H1 (cell line): ENCODE measurements at regions not wholly inside any gene's neighbourhood (a gene's known extent, or its start where the extent isn't known, plus 50 kb on each side); places are given as distances from the start of the nearest gene placed in this dataset.

Experiments
- CTCF ChIA-PET: fragments of 300-600 bp; sonication (Branson Sonifier 250); formaldehyde crosslinking; loops from one replicate; lab custom pipeline; 2021; ENCODE audit not compliant: partially characterized antibody; lab: Charles Lee
- POLR2A ChIA-PET: fragments of 300-600 bp; sonication (Branson Sonifier 250); formaldehyde crosslinking; loops from one replicate; lab custom pipeline; 2021; ENCODE audit warnings: inconsistent platforms; ENCODE audit not compliant: partially characterized antibody; lab: Charles Lee
- DNase-seq, 2 experiments: peaks; one replicate each; pipeline versions ENCODE4 v3.0.0 to v3.0.0-alpha.2; 2010 to 2022; ENCODE audit warnings: low spot score in 2 of 2, low read depth in 1 of 2, mixed read lengths in 1 of 2
- FAIRE-seq: peaks from 2 replicates; lab custom pipeline; 2011; peaks lifted over from hg19 to GRCh38; lab: Jason Lieb, UNC
- H2AFZ ChIP-seq: 2 replicates; pipeline ENCODE4 v1.8.1; 2012; ENCODE audit warnings: low read length, inconsistent platforms
- H2AK5ac ChIP-seq: 2 replicates; pipeline ENCODE4 v1.6.1; 2013; ENCODE audit warnings: low read depth, low read length
- H2BK120ac ChIP-seq: replicated peaks from 2 replicates; pipeline ENCODE3; 2013; ENCODE audit warnings: low read depth, low read length, inconsistent platforms
- H2BK12ac ChIP-seq: 2 replicates; pipeline ENCODE4 v1.6.1; 2013; ENCODE audit warnings: low read depth, low read length
- H2BK15ac ChIP-seq: 2 replicates; pipeline ENCODE4 v1.6.1; 2013; ENCODE audit warnings: low read length
- H2BK20ac ChIP-seq: 2 replicates; pipeline ENCODE4 v1.6.1; 2013; ENCODE audit warnings: low read length
- H2BK5ac ChIP-seq: 2 replicates; pipeline ENCODE4 v1.6.1; 2013; ENCODE audit warnings: low read depth, low read length
- H3K14ac ChIP-seq: 2 replicates; pipeline ENCODE4 v1.6.1; 2013; ENCODE audit warnings: inconsistent platforms; ENCODE audit not compliant: insufficient read length
- H3K18ac ChIP-seq: 2 replicates; pipeline ENCODE4 v1.6.1; 2013; ENCODE audit warnings: low read length; ENCODE audit errors: extremely low read depth
- H3K23ac ChIP-seq: 2 replicates; pipeline ENCODE4 v1.6.1; 2013; ENCODE audit warnings: inconsistent platforms; ENCODE audit not compliant: insufficient read length
- H3K23me2 ChIP-seq: 2 replicates; pipeline ENCODE4 v1.6.1; 2013; ENCODE audit warnings: low read depth, low read length
- H3K27ac ChIP-seq: 2 replicates; pipeline ENCODE4 v1.6.1; 2011; ENCODE audit warnings: low read depth, low read length, inconsistent platforms
- H3K27me3 ChIP-seq, 4 experiments: replicated peaks in 1 of 4; 1 replicate in 1 of 4; 2 replicates in 3 of 4; pipeline versions ENCODE4 v1.6.1 to v1.8.1; 2011 to 2013; ENCODE audit warnings: low read length in 3 of 4, mild to moderate bottlenecking in 3 of 4, inconsistent platforms in 2 of 4, mixed read lengths in 2 of 4, moderate library complexity in 1 of 4; ENCODE audit not compliant: control insufficient read depth in 3 of 4, insufficient read depth in 3 of 4; ENCODE audit errors: extremely low read depth in 1 of 4
- H3K36me3 ChIP-seq, 4 experiments: 2 replicates each; pipeline versions ENCODE4 v1.6.1 to v1.8.1; 2011 to 2013; ENCODE audit warnings: mild to moderate bottlenecking in 4 of 4, low read length in 3 of 4, moderate library complexity in 2 of 4, control low read depth in 1 of 4, inconsistent platforms in 1 of 4; ENCODE audit not compliant: insufficient read depth in 4 of 4, control insufficient read depth in 2 of 4
- H3K4ac ChIP-seq: replicated peaks from 2 replicates; pipeline ENCODE3; 2013; ENCODE audit warnings: low read length, low read depth, mixed read lengths, inconsistent platforms; ENCODE audit not compliant: insufficient read length
- H3K4me1 ChIP-seq, 4 experiments: replicated peaks in 1 of 4; 1 replicate in 1 of 4; 2 replicates in 3 of 4; pipeline versions ENCODE4 v1.6.1 to v1.8.1; 2011 to 2013; ENCODE audit warnings: low read length in 3 of 4, inconsistent platforms in 2 of 4, mixed read lengths in 1 of 4; ENCODE audit not compliant: insufficient read depth in 4 of 4, control insufficient read depth in 3 of 4
- H3K4me2 ChIP-seq, 2 experiments: 2 replicates each; pipeline versions ENCODE4 v1.6.1 to v1.8.1; 2011 to 2013; ENCODE audit warnings: low read depth in 2 of 2, low read length in 2 of 2, control low read depth in 1 of 2, inconsistent platforms in 1 of 2, mild to moderate bottlenecking in 1 of 2; ENCODE audit not compliant: insufficient read depth in 1 of 2
- H3K4me3 ChIP-seq, 4 experiments: fragments of 200-600, 300-600 bp in 1 of 4; sonication (generic), shearing (Covaris generic), sonication (Bioruptor Twin) in 1 of 4; 2 replicates each; pipeline versions ENCODE4 v1.5.1 to v1.8.1; 2011 to 2016; ENCODE audit warnings: low read length in 4 of 4, low read depth in 3 of 4, control low read depth in 2 of 4, inconsistent platforms in 2 of 4, mild to moderate bottlenecking in 2 of 4, mixed read lengths in 1 of 4, moderate library complexity in 1 of 4; ENCODE audit not compliant: insufficient read depth in 2 of 4; ENCODE audit errors: extremely low read depth in 1 of 4
- H3K56ac ChIP-seq: replicated peaks from 2 replicates; pipeline ENCODE3; 2013; ENCODE audit warnings: low read depth, mild to moderate bottlenecking, mixed read lengths, low read length, inconsistent platforms; ENCODE audit not compliant: insufficient read length
- H3K79me1 ChIP-seq: 2 replicates; pipeline ENCODE4 v1.6.1; 2013; ENCODE audit warnings: low read depth, low read length, control low read depth
- H3K79me2 ChIP-seq, 2 experiments: 2 replicates each; pipeline versions ENCODE4 v1.6.1 to v1.8.1; 2012 to 2013; ENCODE audit warnings: low read length in 2 of 2, mild to moderate bottlenecking in 2 of 2, inconsistent platforms in 1 of 2; ENCODE audit not compliant: insufficient read depth in 2 of 2, control insufficient read depth in 1 of 2
- H3K9ac ChIP-seq, 4 experiments: replicated peaks in 1 of 4; 1 replicate in 1 of 4; 2 replicates in 3 of 4; pipeline versions ENCODE4 v1.6.1 to v1.8.1; 2011 to 2013; ENCODE audit warnings: low read depth in 3 of 4, low read length in 3 of 4, control low read depth in 2 of 4, mild to moderate bottlenecking in 2 of 4, moderate library complexity in 2 of 4, inconsistent platforms in 1 of 4; ENCODE audit errors: extremely low read depth in 1 of 4
- H3K9me3 ChIP-seq, 2 experiments: 2 replicates each; pipeline versions ENCODE4 v1.6.1 to v1.8.1; 2012 to 2013; ENCODE audit warnings: mild to moderate bottlenecking in 2 of 2, moderate library complexity in 2 of 2, control low read depth in 1 of 2, inconsistent platforms in 1 of 2, low read depth in 1 of 2, low read length in 1 of 2, mixed read lengths in 1 of 2; ENCODE audit not compliant: insufficient read depth in 2 of 2
- H4K20me1 ChIP-seq, 2 experiments: replicated peaks in 1 of 2; 2 replicates each; pipeline versions ENCODE3 to v1.8.1; 2011 to 2013; ENCODE audit warnings: inconsistent platforms in 2 of 2, low read length in 2 of 2, mild to moderate bottlenecking in 1 of 2; ENCODE audit not compliant: insufficient read depth in 2 of 2, control insufficient read depth in 1 of 2
- H4K5ac ChIP-seq: 2 replicates; pipeline ENCODE4 v1.6.1; 2013; ENCODE audit warnings: low read length, low read depth, mixed read lengths, inconsistent platforms; ENCODE audit not compliant: insufficient read length
- H4K8ac ChIP-seq: 2 replicates; pipeline ENCODE4 v1.8.0; 2013; ENCODE audit warnings: mild to moderate bottlenecking, moderate library complexity, low read length, inconsistent platforms; ENCODE audit not compliant: insufficient read depth; ENCODE audit errors: extremely low read depth
- H4K91ac ChIP-seq: replicated peaks from 2 replicates; pipeline ENCODE3; 2013; ENCODE audit warnings: low read length, mixed read lengths, inconsistent platforms; ENCODE audit not compliant: insufficient read length
- CHD1 ChIP-seq: IDR thresholded peaks from 2 replicates; pipeline ENCODE4 v1.6.1; 2012; ENCODE audit warnings: low read depth, low read length, improper control_type of control experiment
- HDAC6 ChIP-seq: IDR thresholded peaks from one replicate; pipeline ENCODE4 v1.7.1; 2012; ENCODE audit warnings: low read depth, mild to moderate bottlenecking, inconsistent platforms, low read length, moderate library complexity
- KDM1A ChIP-seq: fragments of 200-600, 300-600 bp; sonication (generic); IDR thresholded peaks from 2 replicates; pipeline ENCODE4 v1.7.1; 2016; ENCODE audit warnings: mild to moderate bottlenecking, low read length, borderline replicate concordance
- RFX5 ChIP-seq: IDR thresholded peaks from 2 replicates; pipeline ENCODE4 v1.6.1; 2011; ENCODE audit warnings: low read depth, low read length, improper control_type of control experiment, borderline replicate concordance
- RXRA ChIP-seq: IDR thresholded peaks from 2 replicates; pipeline ENCODE4 v1.6.1; 2011; ENCODE audit warnings: low read depth, mild to moderate bottlenecking, low read length, moderate library complexity; ENCODE audit not compliant: insufficient read depth
- SIRT6 ChIP-seq: IDR thresholded peaks from one replicate; pipeline ENCODE4 v1.7.1; 2012; ENCODE audit warnings: low read length, inconsistent platforms
- TCF12 ChIP-seq: IDR thresholded peaks from 2 replicates; pipeline ENCODE4 v1.6.1; 2011; ENCODE audit warnings: low read depth, mild to moderate bottlenecking, low read length
- WGBS, 2 experiments: shearing (Covaris generic) in 1 of 2; methylation state at CpG; one replicate each; pipeline versions ENCODE4 v1.1.6 to v1.1.7; 2013 to 2015; ENCODE audit warnings: low lambda C conversion rate in 2 of 2, mixed read lengths in 2 of 2, inconsistent platforms in 1 of 2, low coverage in 1 of 2, missing lambda C conversion rate in 1 of 2; ENCODE audit not compliant: insufficient replicate concordance in 2 of 2, insufficient coverage in 1 of 2, insufficient read length in 1 of 2; ENCODE audit errors: extremely low coverage in 1 of 2, missing lambda C conversion rate in 1 of 2; 5-methylcytosine and 5-hydroxymethylcytosine counted together

DNA sequence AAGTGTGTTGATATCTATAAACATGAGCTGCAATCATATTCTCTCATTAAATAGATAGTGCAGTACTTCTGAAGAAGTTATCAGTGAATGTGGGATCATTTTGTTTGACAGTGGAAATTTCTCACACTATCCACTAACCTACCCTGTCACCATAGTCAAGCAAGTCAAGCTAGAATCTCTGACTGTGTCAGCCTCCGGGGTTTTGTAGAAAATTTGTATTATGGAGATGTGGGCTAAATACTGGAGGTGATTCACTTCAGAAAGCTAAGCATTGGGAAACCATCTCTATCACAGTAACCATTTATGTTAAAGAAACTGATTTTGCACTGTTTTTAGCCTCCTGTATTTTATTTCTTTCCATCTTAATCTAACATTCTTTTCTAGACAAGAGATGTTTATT, 126.6 kb upstream of the CREB1 start:
- H3K4me2 ChIP-seq = no peak overlapping the region
- 95% methylated on average over 1 of the region's 1 CpG; no CpG with 5 or more reads in 1 of the 2 experiments for WGBS, 2 experiments
- H3K4me3 ChIP-seq = no peak overlapping the region
- no peaks in the 10 kb centered on the region for H3K79me2 ChIP-seq
- TF ChIP-seq SIRT6 = no peak
- TF ChIP-seq KDM1A = no peak
- TF ChIP-seq TCF12 = no peak
- no peak for TF ChIP-seq HDAC6
- no peak for TF ChIP-seq RXRA
- TF ChIP-seq CHD1 = no peak
- no peak for TF ChIP-seq RFX5
- no peaks in the 10 kb centered on the region for H3K23me2 ChIP-seq
- no peak overlapping the region for H2BK20ac ChIP-seq
- H3K14ac ChIP-seq = no peak overlapping the region
- no peak overlapping the region for H3K56ac ChIP-seq
- H2BK5ac ChIP-seq = no peak overlapping the region
- no peak for DNase-seq
- H3K9me3 ChIP-seq = no peaks in the 10 kb centered on the region
- no peaks in the 10 kb centered on the region for H3K27me3 ChIP-seq
- no peaks in the 10 kb centered on the region for H3K79me1 ChIP-seq
- H4K5ac ChIP-seq = no peak overlapping the region
- H2BK12ac ChIP-seq = no peak overlapping the region
- no peak overlapping the region for H2AFZ ChIP-seq
- H3K18ac ChIP-seq = no peak overlapping the region
- no peak overlapping the region for H4K8ac ChIP-seq
- H2BK15ac ChIP-seq = no peak overlapping the region
- ChIA-PET POLR2A (interaction anchor here (1.2 kb wide), 1 partner anchor 12 kb away, joined by 5 read pairs; no protein-coding TSS in a partner anchor), CTCF (interaction anchor here (0.7 to 1.3 kb wide), 5 partner anchors 10 to 73 kb away, joined by 3 to 4 read pairs (median 3); no protein-coding TSS in a partner anchor)
- H3K9ac ChIP-seq = no peak overlapping the region
- no peak for FAIRE-seq
- H4K91ac ChIP-seq = no peak overlapping the region
- H3K23ac ChIP-seq = no peak overlapping the region
- no peak overlapping the region for H2BK120ac ChIP-seq
- no peak overlapping the region for H3K4ac ChIP-seq
- peaks cover 0 to 9% (median under 1%) of the 10 kb centered on the region in 4 experiments; a peak in 5 of 7 replicates for H3K4me1 ChIP-seq
- H3K27ac ChIP-seq = no peak overlapping the region
- H3K36me3 ChIP-seq = no peaks in the 10 kb centered on the region
- H2AK5ac ChIP-seq = no peak overlapping the region
- H4K20me1 ChIP-seq = no peaks in the 10 kb centered on the region
